ENCODE measurements at regions not wholly inside any gene's neighbourhood (a gene's known extent, or its start where the extent isn't known, plus 50 kb on each side); places are given as distances from the start of the nearest gene placed in this dataset.
"Not testable (repeated sequence)": the region's sequence is repeated elsewhere in the genome, so short reads cannot be mapped to it uniquely, and the experiment has no call there.

GRCh38 chr5:166282939-166283338, 2008.5 kb upstream of the WWC1 start:
- no peak overlapping the region for H3K27ac ChIP-seq
- no peaks in the 10 kb centered on the region for H3K9me3 ChIP-seq
- H3K36me3 ChIP-seq, result no peaks in the 10 kb centered on the region
- DNase-seq, result no peak
- H3K4me3 ChIP-seq, result no peak overlapping the region
- no peak for ATAC-seq
- TF ChIP-seq CTCF (IDR thresholded peaks at IDR 0.05), result no peak
- no peak for TF ChIP-seq POLR2A (IDR thresholded peaks at IDR 0.05)
- no peaks in the 10 kb centered on the region for H3K4me1 ChIP-seq
- no peaks in the 10 kb centered on the region for H3K27me3 ChIP-seq
- WGBS (ENCODE audit: insufficient coverage, low coverage, low lambda C conversion rate, missing lambda C conversion rate), result 59% methylated on average over 3 of the region's 3 CpGs
- intact Hi-C loops (cut with DNase I), result no loop called here

- H3K4me3 ChIP-seq, result no peak overlapping the region
- H3K9me3 ChIP-seq, result no peaks in the 10 kb centered on the region
- TF ChIP-seq POLR2A (IDR thresholded peaks at IDR 0.05) (no peak), CTCF (IDR thresholded peaks at IDR 0.05) (no peak)
- no peaks in the 10 kb centered on the region for H3K4me1 ChIP-seq
- H3K27ac ChIP-seq, result no peak overlapping the region
- H3K36me3 ChIP-seq, result no peaks in the 10 kb centered on the region
- 32% methylated on average over 2 of the region's 2 CpGs for whole genome bisulfite sequencing (ENCODE audit: insufficient coverage, low coverage, low lambda C conversion rate, missing lambda C conversion rate)
- H3K27me3 ChIP-seq, result no peaks in the 10 kb centered on the region
- no peak for ATAC-seq
- intact Hi-C loops (cut with DNase I), result no loop called here
- no peak for DNase-seq
Measured at GRCh38 chr5:166285361-166285760, 2006.1 kb upstream of the WWC1 start.

GRCh38 chr5:166286832-166287231, 2004.6 kb upstream of the WWC1 start:
- DNase-seq, result no peak
- TF ChIP-seq POLR2A (IDR thresholded peaks at IDR 0.05) (no peak), CTCF (IDR thresholded peaks at IDR 0.05) (no peak)
- H3K36me3 ChIP-seq, result no peaks in the 10 kb centered on the region
- ATAC-seq, result no peak
- WGBS (ENCODE audit: insufficient coverage, low coverage, low lambda C conversion rate, missing lambda C conversion rate), result 39% methylated on average over 3 of the region's 3 CpGs
- no peaks in the 10 kb centered on the region for H3K27me3 ChIP-seq
- no peak overlapping the region for H3K4me3 ChIP-seq
- H3K9me3 ChIP-seq, result no peaks in the 10 kb centered on the region
- H3K27ac ChIP-seq, result no peak overlapping the region
- H3K4me1 ChIP-seq, result no peaks in the 10 kb centered on the region
- intact Hi-C loops (cut with DNase I), result no loop called here

GRCh38 chr5:166287866-166288265, 2003.6 kb upstream of the WWC1 start:
- 17% methylated on average over 1 of the region's 1 CpG for WGBS (ENCODE audit: insufficient coverage, low coverage, low lambda C conversion rate, missing lambda C conversion rate)
- DNase-seq, result no peak
- intact Hi-C loops (cut with DNase I), result no loop called here
- no peak overlapping the region for H3K27ac ChIP-seq
- TF ChIP-seq POLR2A (IDR thresholded peaks at IDR 0.05) (no peak), CTCF (IDR thresholded peaks at IDR 0.05) (no peak)
- H3K9me3 ChIP-seq, result no peaks in the 10 kb centered on the region
- H3K4me3 ChIP-seq, result no peak overlapping the region
- ATAC-seq, result no peak
- no peaks in the 10 kb centered on the region for H3K4me1 ChIP-seq
- no peaks in the 10 kb centered on the region for H3K27me3 ChIP-seq
- no peaks in the 10 kb centered on the region for H3K36me3 ChIP-seq

- intact Hi-C loops (cut with DNase I); H3K9me3 ChIP-seq; H3K4me1 ChIP-seq; H3K27ac ChIP-seq; H3K4me3 ChIP-seq; ATAC-seq; H3K36me3 ChIP-seq; H3K27me3 ChIP-seq; DNase-seq: not testable (repeated sequence)
- WGBS (ENCODE audit: insufficient coverage, low coverage, low lambda C conversion rate, missing lambda C conversion rate), result 49% methylated on average over 2 of the region's 2 CpGs
Measured at GRCh38 chr5:166291800-166292199, 1999.6 kb upstream of the WWC1 start.
